NCI-H524 (cell line): ENCODE measurements at regions not wholly inside any gene's neighbourhood (a gene's known extent, or its start where the extent isn't known, plus 50 kb on each side); places are given as distances from the start of the nearest gene placed in this dataset.

Source experiments
- DNase-seq, 2 experiments: peaks; one replicate each; lab custom pipeline; 2025; lab: John Stamatoyannopoulos, UW

GRCh38 chr15:96079041-96079440, 251.5 kb upstream of the NR2F2 start:
- DNase-seq: peak in 1 of 2 experiments; percentile 7

DNA sequence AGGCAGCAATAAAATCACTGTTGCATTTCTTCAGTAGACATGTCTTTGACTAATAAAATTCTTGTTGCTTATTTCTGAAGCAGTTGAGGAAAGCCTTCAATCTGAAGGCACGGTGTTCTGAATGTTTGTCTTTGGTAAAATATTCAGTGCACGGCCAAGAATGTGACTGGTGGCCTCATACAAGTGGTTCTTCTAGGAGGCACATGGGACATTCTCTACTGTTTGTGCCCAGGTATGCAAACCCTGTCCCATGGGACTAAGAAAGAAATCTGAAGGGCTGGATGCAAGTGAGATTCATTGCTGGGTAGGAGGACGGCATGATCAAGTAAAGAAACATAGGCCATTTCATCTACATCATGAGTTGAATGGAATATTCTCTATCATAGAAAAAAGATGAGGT, 250.6 kb upstream of the NR2F2 start:
- DNase-seq: no peak

- no peak for DNase-seq
These were observed 244.3 kb upstream of the NR2F2 start for GRCh38 chr15:96086164-96086563.

- DNase-seq: peak; percentile 93 to 98
These were observed 243.2 kb upstream of the NR2F2 start for GRCh38 chr15:96087180-96087884.

GRCh38 chr15:96088650-96089049, 241.8 kb upstream of the NR2F2 start:
- no peak for DNase-seq

GRCh38 chr15:96089405-96090058, 241.0 kb upstream of the NR2F2 start:
- no peak for DNase-seq

GRCh38 chr15:96092186-96092585, 238.3 kb upstream of the NR2F2 start:
- DNase-seq: no peak

DNA sequence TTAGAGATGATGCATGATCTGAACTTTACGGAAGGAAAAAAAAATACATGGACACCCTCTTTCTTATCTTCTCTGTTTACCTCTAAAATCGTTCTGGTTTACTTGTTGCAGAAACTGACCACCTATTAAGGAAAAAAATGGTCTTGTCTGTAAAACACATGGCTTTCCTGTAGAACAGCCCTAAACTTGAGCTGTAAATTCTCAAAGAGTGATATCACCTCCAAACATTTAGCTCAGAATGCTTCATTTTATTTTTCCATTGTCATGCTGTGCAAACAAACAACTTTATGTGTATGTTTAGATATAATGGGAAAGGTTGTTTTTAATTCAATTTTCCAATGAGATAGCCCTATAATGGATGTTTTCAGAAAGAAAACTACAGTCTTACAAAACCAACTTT, 237.4 kb upstream of the NR2F2 start:
- DNase-seq: no peak

DNA sequence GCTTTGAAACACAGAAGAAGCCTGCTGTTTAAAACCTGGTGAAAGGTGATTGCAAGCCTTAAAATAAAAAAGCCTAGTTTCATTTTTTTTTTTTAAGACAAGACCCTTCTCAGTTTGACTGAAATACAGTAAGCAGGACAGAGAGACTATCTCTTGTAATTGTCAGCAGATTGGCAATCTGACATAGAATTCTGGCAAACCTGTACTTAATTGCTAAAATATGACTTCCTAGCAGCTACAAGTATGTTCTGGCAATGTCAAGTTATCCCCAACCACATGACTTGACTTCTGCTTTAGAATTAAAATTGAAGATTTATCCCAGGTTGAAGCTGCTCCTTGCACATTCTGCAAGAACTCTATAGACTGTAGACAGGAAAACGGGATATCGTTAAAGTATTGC, 232.8 kb upstream of the NR2F2 start:
- no peak for DNase-seq

DNA sequence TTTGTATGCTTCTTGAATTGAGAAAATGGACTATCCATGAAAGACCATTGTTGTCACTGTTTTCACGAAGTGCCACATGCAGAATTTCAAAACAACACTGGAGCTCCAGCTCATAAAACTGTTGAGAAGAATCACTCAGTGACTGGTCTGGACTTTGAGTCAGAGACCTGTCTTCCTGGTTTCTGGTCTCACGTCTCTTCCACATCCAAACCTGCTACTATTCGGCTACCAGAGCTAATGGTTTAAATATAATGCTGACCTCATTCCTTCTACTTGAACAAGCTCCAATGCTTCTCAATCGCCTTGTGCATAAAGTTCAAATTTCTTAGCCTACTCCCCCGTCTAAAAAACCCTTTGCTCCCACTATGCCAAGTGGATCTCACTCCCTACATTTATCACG, 227.9 kb upstream of the NR2F2 start:
- no peak for DNase-seq

DNA sequence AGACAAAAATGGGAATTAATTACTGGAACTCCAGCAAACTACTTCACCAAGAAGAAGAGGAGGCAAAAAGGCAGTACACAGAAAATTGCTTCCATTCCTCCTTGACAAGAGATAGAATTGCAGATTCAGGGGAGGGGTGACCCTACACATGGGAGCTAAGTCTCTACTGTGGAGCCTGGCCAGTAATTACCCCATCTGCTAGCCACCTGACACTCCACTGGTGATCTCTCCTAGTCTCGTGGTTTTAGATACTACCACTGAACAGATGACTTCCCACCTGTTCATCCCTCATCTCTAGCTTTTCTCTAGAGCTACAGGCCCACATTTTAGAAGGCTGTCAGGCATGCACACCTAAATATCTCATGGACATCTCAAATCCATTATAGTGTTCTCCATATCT, 224.3 kb upstream of the NR2F2 start:
- DNase-seq: peak; percentile 68 to 87

GRCh38 chr15:96106628-96107027, 223.9 kb upstream of the NR2F2 start:
- no peak for DNase-seq

- DNase-seq: no peak
These were observed 222.6 kb upstream of the NR2F2 start for GRCh38 chr15:96107916-96108315.

- DNase-seq: no peak
These were observed 222.1 kb upstream of the NR2F2 start for GRCh38 chr15:96108405-96108804.

- DNase-seq: no peak
These were observed 220.7 kb upstream of the NR2F2 start for GRCh38 chr15:96109820-96110219.

GRCh38 chr15:96112018-96112417, 218.5 kb upstream of the NR2F2 start:
- no peak for DNase-seq

DNA sequence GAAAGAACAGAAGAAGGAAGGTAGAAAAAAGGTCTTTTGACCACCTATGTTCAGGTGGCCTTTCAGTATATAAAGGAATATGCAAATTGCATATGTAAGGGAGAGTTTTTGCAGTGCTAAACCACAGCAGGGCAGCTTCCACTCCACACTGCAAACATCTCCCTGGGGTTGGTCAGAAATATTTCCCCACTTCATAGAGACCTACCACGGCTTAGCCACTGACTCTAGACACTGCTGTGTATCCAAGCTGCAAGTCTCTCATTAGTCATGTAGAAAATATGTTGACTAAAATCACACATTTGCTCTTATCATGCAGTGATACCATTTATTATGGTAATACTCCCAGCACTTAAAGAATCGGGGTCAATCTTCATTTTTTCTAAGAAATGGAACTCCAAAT, 214.9 kb upstream of the NR2F2 start:
- no peak for DNase-seq

GRCh38 chr15:96117270-96117669, 213.2 kb upstream of the NR2F2 start:
- no peak for DNase-seq

GRCh38 chr15:96119734-96120133, 210.8 kb upstream of the NR2F2 start:
- peak; percentile 27 to 48 for DNase-seq

- no peak for DNase-seq
These were observed 209.2 kb upstream of the NR2F2 start for GRCh38 chr15:96121086-96121920.

- DNase-seq: peak in 1 of 2 experiments; percentile 3
These were observed 208.1 kb upstream of the NR2F2 start for GRCh38 chr15:96122077-96123027.

DNA sequence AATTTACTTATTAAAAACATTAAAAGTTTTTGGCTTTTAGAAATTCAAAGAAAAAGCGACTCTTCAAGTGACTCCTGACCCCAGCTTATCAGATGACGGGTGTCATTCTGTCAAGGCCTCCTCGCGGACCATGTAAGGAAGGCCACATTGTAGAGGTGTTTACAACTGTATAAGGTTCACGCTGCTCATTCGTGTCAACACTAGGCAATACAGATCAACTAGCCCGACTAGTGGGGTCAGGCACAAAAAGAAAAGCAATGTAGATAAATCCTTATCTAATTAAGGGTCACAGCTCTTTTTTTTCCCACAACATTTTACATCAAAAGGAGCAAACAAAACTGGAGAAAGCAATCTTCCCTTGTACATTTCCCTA, 207.5 kb upstream of the NR2F2 start:
- no peak for DNase-seq
